ENCODE measurements at regions not wholly inside any gene's neighbourhood (a gene's known extent, or its start where the extent isn't known, plus 50 kb on each side); places are given as distances from the start of the nearest gene placed in this dataset.

- TF ChIP-seq CTCF (IDR thresholded peaks at IDR 0.05) (no peak), EP300 (IDR thresholded peaks at IDR 0.05) (no peak)
These were observed 98.1 kb upstream of the SALL4 start for GRCh38 chr20:51900443-51900842.

Data from tibial nerve (tissue), 4 donors.